CD14-positive monocyte (primary cell): ENCODE measurements at regions not wholly inside any gene's neighbourhood (a gene's known extent, or its start where the extent isn't known, plus 50 kb on each side); places are given as distances from the start of the nearest gene placed in this dataset.

Source experiments
- DNase-seq, 3 donors: peaks; one replicate each; pipeline ENCODE4 v3.0.0-alpha.2; 2011 to 2022
- H2AFZ ChIP-seq: 2 replicates; pipeline ENCODE4 v1.6.0; 2012; ENCODE audit warnings: mild to moderate bottlenecking, low read depth, low read length, inconsistent platforms; ENCODE audit not compliant: insufficient read depth, poor library complexity, severe bottlenecking
- H3K27ac ChIP-seq, 2 donors: 1 replicate in 1 of 2; 2 replicates in 1 of 2; pipeline ENCODE4 v1.5.1; 2012 to 2013; ENCODE audit warnings: low read length in 2 of 2, control low read depth in 1 of 2, inconsistent platforms in 1 of 2, low read depth in 1 of 2, mild to moderate bottlenecking in 1 of 2
- H3K27me3 ChIP-seq, 2 donors: one replicate each; pipeline versions ENCODE4 v1.6.0 to v1.6.1; 2011 to 2013; ENCODE audit warnings: low read length in 2 of 2; ENCODE audit not compliant: control insufficient read depth in 2 of 2, insufficient read depth in 2 of 2
- H3K36me3 ChIP-seq, 2 donors: replicated peaks in 1 of 2; 1 replicate in 1 of 2; 2 replicates in 1 of 2; pipeline versions ENCODE4 v1.5.1 to v1.6.1; 2012 to 2013; ENCODE audit warnings: low read length in 2 of 2, control low read depth in 1 of 2, inconsistent platforms in 1 of 2, mild to moderate bottlenecking in 1 of 2; ENCODE audit not compliant: insufficient read depth in 2 of 2, control insufficient read depth in 1 of 2
- H3K4me1 ChIP-seq, 2 donors: 1 replicate in 1 of 2; 2 replicates in 1 of 2; pipeline versions ENCODE4 v1.5.1 to v1.6.1; 2012 to 2013; ENCODE audit warnings: low read length in 2 of 2, control low read depth in 1 of 2, inconsistent platforms in 1 of 2, mild to moderate bottlenecking in 1 of 2, moderate library complexity in 1 of 2; ENCODE audit not compliant: insufficient read depth in 2 of 2, control insufficient read depth in 1 of 2
- H3K4me2 ChIP-seq: replicated peaks from 2 replicates; pipeline ENCODE3; 2012; ENCODE audit warnings: low read length, moderate library complexity, mild to moderate bottlenecking; ENCODE audit not compliant: poor library complexity, severe bottlenecking; ENCODE audit errors: extremely low read depth
- H3K4me3 ChIP-seq, 3 experiments: fragments of 200-600 bp in 1 of 3; sonication (generic) in 1 of 3; replicated peaks in 1 of 3; 1 replicate in 2 of 3; 2 replicates in 1 of 3; pipeline ENCODE4 v1.5.1; 2011 to 2013; ENCODE audit warnings: low read length in 3 of 3, mild to moderate bottlenecking in 3 of 3, control low read depth in 2 of 3, low read depth in 2 of 3, inconsistent platforms in 1 of 3, moderate library complexity in 1 of 3
- H3K79me2 ChIP-seq: 2 replicates; pipeline ENCODE4 v1.6.0; 2012; ENCODE audit warnings: mild to moderate bottlenecking, control low read depth, inconsistent platforms, low read length, moderate library complexity; ENCODE audit not compliant: insufficient read depth
- H3K9ac ChIP-seq: 2 replicates; pipeline ENCODE4 v1.6.0; 2017; ENCODE audit warnings: low read length, mild to moderate bottlenecking; ENCODE audit not compliant: insufficient read depth, poor library complexity, severe bottlenecking
- H3K9me3 ChIP-seq, 2 donors: replicated peaks in 1 of 2; 1 replicate in 1 of 2; 2 replicates in 1 of 2; pipeline versions ENCODE4 v1.5.1 to v1.6.1; 2012 to 2013; ENCODE audit warnings: low read length in 2 of 2, control low read depth in 1 of 2; ENCODE audit not compliant: control insufficient read depth in 1 of 2, insufficient read depth in 1 of 2
- H4K20me1 ChIP-seq: 2 replicates; pipeline ENCODE4 v1.6.0; 2012; ENCODE audit warnings: mild to moderate bottlenecking, low read length, control low read depth, moderate library complexity; ENCODE audit not compliant: insufficient read depth
- H3K27ac Mint-ChIP-seq, 7 donors: one replicate each; pipeline ENCODE4 v1.8.0; 2020; ENCODE audit warnings: mild to moderate bottlenecking in 7 of 7, mixed read lengths in 7 of 7, moderate library complexity in 6 of 7, inconsistent platforms in 2 of 7
- H3K27me3 Mint-ChIP-seq, 3 donors: one replicate each; pipeline ENCODE4 v1.8.0; 2021 to 2022; ENCODE audit warnings: low read depth in 3 of 3, mild to moderate bottlenecking in 3 of 3, mixed read lengths in 3 of 3, moderate library complexity in 3 of 3, inconsistent platforms in 1 of 3
- H3K36me3 Mint-ChIP-seq, 2 donors: one replicate each; pipeline ENCODE4 v1.8.0; 2020; ENCODE audit warnings: mixed read lengths in 2 of 2, inconsistent platforms in 1 of 2, mild to moderate bottlenecking in 1 of 2
- H3K4me1 Mint-ChIP-seq: one replicate; pipeline ENCODE4 v1.8.0; 2020; ENCODE audit warnings: mild to moderate bottlenecking, mixed read lengths
- H3K4me3 Mint-ChIP-seq, 2 donors: one replicate each; pipeline ENCODE4 v1.8.0; 2020; ENCODE audit warnings: mild to moderate bottlenecking in 2 of 2, mixed read lengths in 2 of 2, moderate library complexity in 1 of 2
- H3K9me3 Mint-ChIP-seq, 7 donors: one replicate each; pipeline ENCODE4 v1.8.0; 2020 to 2022; ENCODE audit warnings: mixed read lengths in 7 of 7, mild to moderate bottlenecking in 6 of 7, moderate library complexity in 6 of 7, inconsistent platforms in 2 of 7
- CTCF ChIP-seq: fragments of 200-600 bp; IDR thresholded peaks from one replicate; pipeline ENCODE4 v1.8.0; 2022; ENCODE audit warnings: antibody characterized with exemption, mild to moderate bottlenecking
- WGBS: methylation state at CpG from one replicate; pipeline ENCODE4 v1.1.5; 2013; ENCODE audit warnings: missing lambda C conversion rate; ENCODE audit not compliant: insufficient coverage; 5-methylcytosine and 5-hydroxymethylcytosine counted together
- intact Hi-C, 2 donors: fragments of 100-400 bp; cut with micrococcal nuclease; formaldehyde crosslinking; loops; one replicate each; pipeline versions ENCODE4 v1.15.0 to v1.15.1; 2023

- Histone ChIP-seq H3K27ac (no peak overlapping the region), H3K4me3 (no peak overlapping the region), H3K9me3 (no peaks in the 10 kb centered on the region), H3K4me1 (no peaks in the 10 kb centered on the region), H3K9ac (no peak overlapping the region), H3K36me3 (no peaks in the 10 kb centered on the region), H3K27me3 (no peaks in the 10 kb centered on the region), H2AFZ (no peak overlapping the region), H4K20me1 (no peaks in the 10 kb centered on the region), H3K4me2 (no peak overlapping the region), H3K79me2 (no peaks in the 10 kb centered on the region)
- H3K9me3 Mint-ChIP-seq = peaks cover 0 to 7% (median 3%) of the 10 kb centered on the region in 7 donors
- no peaks in the 10 kb centered on the region for H3K4me1 Mint-ChIP-seq
- no peaks in the 10 kb centered on the region for H3K27me3 Mint-ChIP-seq
- no CpG with 5 or more reads among the region's 4 CpGs for WGBS
- no peaks in the 10 kb centered on the region for H3K36me3 Mint-ChIP-seq
- H3K27ac Mint-ChIP-seq = no peak overlapping the region
- no peak for DNase-seq
- intact Hi-C loops = no loop called here
- no peak for TF ChIP-seq CTCF
- no peak overlapping the region for H3K4me3 Mint-ChIP-seq
Observed at GRCh38 chr5:103990064-103990463, 427.5 kb upstream of the NUDT12 start.

GRCh38 chr5:103981592-103981991, 419.0 kb upstream of the NUDT12 start:
- no peak overlapping the region for H3K4me2 ChIP-seq
- peaks cover 0 to 12% (median 5%) of the 10 kb centered on the region in 7 donors for H3K9me3 Mint-ChIP-seq
- no peak for DNase-seq
- no peak overlapping the region for H3K27ac Mint-ChIP-seq
- H3K36me3 ChIP-seq = no peaks in the 10 kb centered on the region
- intact Hi-C loops = no loop called here
- H3K9me3 ChIP-seq = peaks cover 0 to 11% of the 10 kb centered on the region in 2 donors
- no CpG with 5 or more reads among the region's 4 CpGs for whole genome bisulfite sequencing
- H3K4me3 Mint-ChIP-seq = no peak overlapping the region
- no peaks in the 10 kb centered on the region for H3K4me1 Mint-ChIP-seq
- H3K4me1 ChIP-seq = no peaks in the 10 kb centered on the region
- no peaks in the 10 kb centered on the region for H3K79me2 ChIP-seq
- no peak overlapping the region for H3K4me3 ChIP-seq
- no peaks in the 10 kb centered on the region for H3K27me3 Mint-ChIP-seq
- H3K36me3 Mint-ChIP-seq = no peaks in the 10 kb centered on the region
- no peaks in the 10 kb centered on the region for H4K20me1 ChIP-seq
- no peak overlapping the region for H3K27ac ChIP-seq
- H3K9ac ChIP-seq = no peak overlapping the region
- TF ChIP-seq CTCF = no peak
- H2AFZ ChIP-seq = no peak overlapping the region
- no peaks in the 10 kb centered on the region for H3K27me3 ChIP-seq
